HepG2 (cell line): ENCODE measurements at regions not wholly inside any gene's neighbourhood (a gene's known extent, or its start where the extent isn't known, plus 50 kb on each side); places are given as distances from the start of the nearest gene placed in this dataset.

Experiments used
- ATAC-seq: fragments of 200-7000 bp; cut with Tn5 transposase; 3 replicates; pipeline ENCODE4 v1.9.1; 2020; ENCODE audit warnings: mild to moderate bottlenecking, moderate library complexity
- BruUV-seq: library from RNA; stranded (reverse); fragments of 400-500 nt; replicated peaks from 2 replicates; lab custom pipeline; 2021; lab: Mats Ljungman, UMichigan
- CTCF ChIA-PET: fragments of 300-600 bp; formaldehyde crosslinking; extraction: SDS; loops from one replicate; lab custom pipeline; 2021; ENCODE audit warnings: low total read pairs, inconsistent platforms, low intra/inter-chr PET ratio; lab: Yijun Ruan, JAX
- POLR2A ChIA-PET: fragments of 350-600 bp; sonication (Branson Sonifier 250); formaldehyde crosslinking; loops from one replicate; lab custom pipeline; 2020; ENCODE audit warnings: antibody characterized with exemption, inconsistent platforms; lab: Yijun Ruan, JAX
- DNase-seq: peaks from one replicate; pipeline ENCODE4 v3.0.0-alpha.2; 2015; ENCODE audit warnings: low spot score
- FAIRE-seq: peaks from 3 replicates; lab custom pipeline; 2011; peaks lifted over from hg19 to GRCh38; lab: Jason Lieb, UNC
- H2AFZ ChIP-seq: one replicate; pipeline ENCODE4 v1.6.1; 2011; ENCODE audit warnings: low read length, inconsistent platforms
- H3K27ac ChIP-seq: fragments of 300-600 bp; 3 replicates; pipeline ENCODE4 v1.8.0; 2011; ENCODE audit warnings: mixed run types, mild to moderate bottlenecking, mixed read lengths, low read length, inconsistent platforms; ENCODE audit not compliant: insufficient read depth; ENCODE audit errors: extremely low read length
- H3K27me3 ChIP-seq, 2 experiments: fragments of 200-600 bp in 1 of 2; 2 replicates in 1 of 2; 3 replicates in 1 of 2; pipeline versions ENCODE4 v1.6.0 to v1.8.0; 2011; ENCODE audit warnings: low read length in 2 of 2, mild to moderate bottlenecking in 2 of 2, moderate library complexity in 2 of 2, inconsistent platforms in 1 of 2; ENCODE audit not compliant: insufficient read depth in 2 of 2, control insufficient read depth in 1 of 2
- H3K36me3 ChIP-seq, 2 experiments: fragments of 200-600 bp in 1 of 2; replicated peaks in 1 of 2; 2 replicates in 1 of 2; 3 replicates in 1 of 2; pipeline versions ENCODE4 v1.5.1 to v1.8.0; 2011; ENCODE audit warnings: low read length in 2 of 2, inconsistent platforms in 1 of 2; ENCODE audit not compliant: insufficient read depth in 2 of 2, control insufficient read depth in 1 of 2
- H3K4me1 ChIP-seq: 2 replicates; pipeline ENCODE4 v1.5.1; 2012; ENCODE audit warnings: low read length, inconsistent platforms; ENCODE audit not compliant: insufficient read depth
- H3K4me2 ChIP-seq: 2 replicates; pipeline ENCODE4 v1.6.0; 2011; ENCODE audit warnings: low read depth, low read length, inconsistent platforms
- H3K4me3 ChIP-seq, 3 experiments: fragments of 200-600 bp in 1 of 3; sonication (generic), shearing (Covaris generic) in 1 of 3; replicated peaks in 1 of 3; 2 replicates each; pipeline ENCODE4 v1.5.1; 2011 to 2016; ENCODE audit warnings: low read length in 3 of 3, inconsistent platforms in 2 of 3, low read depth in 2 of 3, mild to moderate bottlenecking in 2 of 3, control low read depth in 1 of 3, mixed read lengths in 1 of 3; ENCODE audit not compliant: insufficient read depth in 1 of 3
- H3K79me2 ChIP-seq: one replicate; pipeline ENCODE4 v1.6.1; 2011; ENCODE audit warnings: low read length, inconsistent platforms; ENCODE audit not compliant: insufficient read depth
- H3K9ac ChIP-seq: 2 replicates; pipeline ENCODE4 v1.6.0; 2011; ENCODE audit warnings: mild to moderate bottlenecking, low read depth, low read length, inconsistent platforms; ENCODE audit not compliant: insufficient read depth
- H3K9me3 ChIP-seq: 2 replicates; pipeline ENCODE4 v1.5.1; 2012; ENCODE audit warnings: mild to moderate bottlenecking, low read length
- H4K20me1 ChIP-seq: 2 replicates; pipeline ENCODE4 v1.6.0; 2011; ENCODE audit warnings: inconsistent platforms, mild to moderate bottlenecking, low read length, moderate library complexity; ENCODE audit not compliant: insufficient read depth
- FOXA1 ChIP-seq, 2 experiments: fragments of 450-650 bp in 1 of 2; sonication (generic) in 1 of 2; formaldehyde crosslinking in 1 of 2; IDR thresholded peaks; 2 replicates each; pipeline versions ENCODE4 v1.4.0 to v1.6.1; 2016 to 2020; ENCODE audit warnings: missing genetic modification reagents in 1 of 2
- FOXA3 ChIP-seq: IDR thresholded peaks from 2 replicates; pipeline ENCODE4 v1.6.1; 2016; ENCODE audit warnings: missing genetic modification reagents, missing compliant biosample characterization
- FOXP1 ChIP-seq, 2 experiments: fragments of 450-650 bp in 1 of 2; IDR thresholded peaks; 2 replicates each; pipeline ENCODE4 v1.6.1; 2017 to 2018; ENCODE audit warnings: antibody characterized with exemption in 1 of 2
- HES4 ChIP-seq: sonication (generic); formaldehyde crosslinking; IDR thresholded peaks from 2 replicates; pipeline ENCODE4 v1.9.0; 2021; ENCODE audit warnings: mild to moderate bottlenecking, missing genetic modification reagents, borderline replicate concordance
- KIAA2018 ChIP-seq: sonication (generic); formaldehyde crosslinking; IDR thresholded peaks from 2 replicates; pipeline ENCODE4 v1.5.0; 2020; ENCODE audit warnings: mild to moderate bottlenecking, missing genetic modification reagents, borderline replicate concordance
- WGBS: methylation state at CpG from one replicate; pipeline ENCODE4 v1.1.6; 2017; ENCODE audit warnings: low lambda C conversion rate; 5-methylcytosine and 5-hydroxymethylcytosine counted together
- in situ Hi-C: cut with HindIII; loops from 2 replicates; pipeline ENCODE4 v1.10.0; 2017; ENCODE audit warnings: low pct_unique_long_range_greater_than_20kb; ENCODE audit not compliant: extremely low pct_ligation_motif_present
- intact Hi-C: fragments of 100-400 bp; cut with micrococcal nuclease; formaldehyde crosslinking; loops from one replicate; pipeline ENCODE4 v1.10.0; 2022; ENCODE audit not compliant: unreplicated experiment

- H2AFZ ChIP-seq, result no peak overlapping the region
- in situ Hi-C loops, result no loop called here
- H3K4me1 ChIP-seq, result peaks cover 38% of the 10 kb centered on the region
- POLR2A ChIA-PET, result no interaction called here
- no peak for TF ChIP-seq FOXP1 (IDR thresholded peaks at IDR 0.05)
- no peak for TF ChIP-seq FOXP1 (CRISPR knock-in tag; IDR thresholded peaks at IDR 0.05)
- no peak for TF ChIP-seq FOXA1 (IDR thresholded peaks at IDR 0.05)
- TF ChIP-seq FOXA1 (CRISPR knock-in tag; IDR thresholded peaks at IDR 0.05), result peak; percentile 57
- 0 out of 2 replicates have a peak, but pooled peaks have one; percentile 18 for TF ChIP-seq FOXA3
- no peak for TF ChIP-seq HES4 (CRISPR knock-in tag)
- no peak overlapping the region for H3K9ac ChIP-seq
- no peaks in the 10 kb centered on the region for H3K79me2 ChIP-seq
- no peaks in the 10 kb centered on the region for H4K20me1 ChIP-seq
- no peak overlapping the region for H3K4me2 ChIP-seq
- FAIRE-seq, result no peak
- H3K9me3 ChIP-seq, result no peaks in the 10 kb centered on the region
- no peak for ATAC-seq
- no peaks in the 10 kb centered on the region for H3K27me3 ChIP-seq
- BruUV-seq, result no TSS peak
- 83% methylated on average over 6 of the region's 8 CpGs for WGBS
- CTCF ChIA-PET, result no interaction called here
- H3K36me3 ChIP-seq, result no peaks in the 10 kb centered on the region
- H3K27ac ChIP-seq, result no peak overlapping the region
- no peak for DNase-seq
- intact Hi-C loops, result no loop called here
- H3K4me3 ChIP-seq, result no peak overlapping the region
These were observed 307.0 kb upstream of the PROX1 start for GRCh38 chr1:213680677-213681325.

GRCh38 chr1:213681788-213682340, 305.9 kb upstream of the PROX1 start:
- BruUV-seq, result no TSS peak
- H3K36me3 ChIP-seq, result no peaks in the 10 kb centered on the region
- no peak for TF ChIP-seq KIAA2018 (CRISPR knock-in tag)

More at GRCh38 chr1:213681788-213682340, 305.9 kb upstream of the PROX1 start:
- FAIRE-seq (no peak), ATAC-seq (no peak), DNase-seq (no peak)
- WGBS, result 85% methylated on average over 3 of the region's 3 CpGs
- Histone ChIP-seq H3K79me2 (no peaks in the 10 kb centered on the region), H3K9ac (no peak overlapping the region), H3K27me3 (no peaks in the 10 kb centered on the region), H3K4me3 (no peak overlapping the region), H3K4me2 (no peak overlapping the region), H4K20me1 (no peaks in the 10 kb centered on the region), H2AFZ (no peak overlapping the region), H3K9me3 (no peaks in the 10 kb centered on the region), H3K27ac (no peak overlapping the region), H3K4me1 (peaks cover 46% of the 10 kb centered on the region)
- POLR2A ChIA-PET, result no interaction called here
- CTCF ChIA-PET, result no interaction called here
- intact Hi-C loops, result no loop called here
- in situ Hi-C loops, result no loop called here
